ENCODE measurements at regions not wholly inside any gene's neighbourhood (a gene's known extent, or its start where the extent isn't known, plus 50 kb on each side); places are given as distances from the start of the nearest gene placed in this dataset.

DNA sequence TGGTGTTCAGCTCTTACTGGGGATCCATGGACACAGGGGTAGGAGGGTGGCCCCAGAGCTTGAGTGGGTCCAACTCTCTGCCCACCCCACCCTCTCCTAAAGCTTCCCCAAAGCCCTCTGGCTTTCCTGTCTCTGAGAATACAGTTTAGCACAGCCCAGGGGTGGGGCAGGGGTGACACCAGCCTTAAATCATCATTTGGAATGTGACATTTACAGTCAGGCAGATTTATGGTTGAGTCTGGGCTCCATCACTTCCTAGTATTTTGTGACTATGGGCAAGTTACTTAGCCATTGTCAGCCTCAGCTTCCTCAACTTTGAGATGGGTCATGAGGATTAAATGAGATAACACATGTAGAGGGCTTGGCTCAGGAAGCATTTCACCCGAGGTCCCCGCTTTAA is 193.1 kb upstream of the IRX6 start:
- H4K20me1 ChIP-seq (ENCODE audit: insufficient read depth, low read length): no peaks in the 10 kb centered on the region
- H3K4me2 ChIP-seq (ENCODE audit: low read length): no peak overlapping the region
- ChIA-PET POLR2A (no interaction called here), CTCF (ENCODE audit: unreplicated experiment) (no interaction called here)
- no peaks in the 10 kb centered on the region for H3K4me1 ChIP-seq (ENCODE audit: insufficient read depth, low read length, poor library complexity, severe bottlenecking)
- TF ChIP-seq EZH2phosphoT487 (IDR thresholded peaks at IDR 0.05; ENCODE audit: borderline replicate concordance, low read depth, low read length): no peak
- TF ChIP-seq, protein P1, sequence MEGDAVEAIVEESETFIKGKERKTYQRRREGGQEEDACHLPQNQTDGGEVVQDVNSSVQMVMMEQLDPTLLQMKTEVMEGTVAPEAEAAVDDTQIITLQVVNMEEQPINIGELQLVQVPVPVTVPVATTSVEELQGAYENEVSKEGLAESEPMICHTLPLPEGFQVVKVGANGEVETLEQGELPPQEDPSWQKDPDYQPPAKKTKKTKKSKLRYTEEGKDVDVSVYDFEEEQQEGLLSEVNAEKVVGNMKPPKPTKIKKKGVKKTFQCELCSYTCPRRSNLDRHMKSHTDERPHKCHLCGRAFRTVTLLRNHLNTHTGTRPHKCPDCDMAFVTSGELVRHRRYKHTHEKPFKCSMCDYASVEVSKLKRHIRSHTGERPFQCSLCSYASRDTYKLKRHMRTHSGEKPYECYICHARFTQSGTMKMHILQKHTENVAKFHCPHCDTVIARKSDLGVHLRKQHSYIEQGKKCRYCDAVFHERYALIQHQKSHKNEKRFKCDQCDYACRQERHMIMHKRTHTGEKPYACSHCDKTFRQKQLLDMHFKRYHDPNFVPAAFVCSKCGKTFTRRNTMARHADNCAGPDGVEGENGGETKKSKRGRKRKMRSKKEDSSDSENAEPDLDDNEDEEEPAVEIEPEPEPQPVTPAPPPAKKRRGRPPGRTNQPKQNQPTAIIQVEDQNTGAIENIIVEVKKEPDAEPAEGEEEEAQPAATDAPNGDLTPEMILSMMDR (conservative IDR thresholded peaks at IDR 0.05; ENCODE audit: low read length): no peak
- H3K79me2 ChIP-seq (ENCODE audit: insufficient read depth, low read depth, low read length): no peaks in the 10 kb centered on the region
- intact Hi-C loops (cut with micrococcal nuclease; ENCODE audit: unreplicated experiment): loop anchor here (10.0 kb wide), 1 partner anchor 64 kb away; no protein-coding TSS in a partner anchor
- H3K9me3 ChIP-seq (ENCODE audit: low read length): no peaks in the 10 kb centered on the region
- DNase-seq (ENCODE audit: low spot score): no peak
- H2AFZ ChIP-seq (ENCODE audit: low read length): no peak overlapping the region
- H3K9me2 ChIP-seq (ENCODE audit: insufficient read depth, low read length): no peaks in the 10 kb centered on the region
- no TSS peak for BruUV-seq (replicated peaks)
- H3K4me3 ChIP-seq (ENCODE audit: low read depth, low read length, poor library complexity, severe bottlenecking): no peak overlapping the region
- H3K27ac ChIP-seq (ENCODE audit: low read depth, low read length, poor library complexity, severe bottlenecking): no peak overlapping the region
- H3K36me3 ChIP-seq (ENCODE audit: insufficient read depth, low read length): no peaks in the 10 kb centered on the region

DNA sequence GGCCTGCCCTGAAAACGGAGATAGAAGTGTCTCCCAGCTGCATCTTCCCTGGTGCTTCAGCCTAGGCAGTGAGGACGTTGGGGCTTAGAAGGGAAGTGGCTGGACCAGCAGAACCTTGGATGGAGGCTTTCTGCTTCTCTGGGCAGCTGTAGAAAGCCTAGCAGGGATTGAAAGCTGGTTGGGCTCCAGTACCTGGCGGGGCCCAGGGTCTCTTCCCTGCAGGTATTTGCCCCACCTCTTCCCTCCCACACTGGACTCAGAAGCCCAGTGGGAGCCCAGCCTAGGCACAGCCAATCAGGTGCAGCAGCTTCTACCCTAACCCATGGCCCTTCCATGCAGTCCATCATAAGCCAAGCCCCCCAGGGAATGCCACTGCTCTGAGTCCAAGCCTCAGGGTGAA is 190.3 kb upstream of the IRX6 start:
- H3K36me3 ChIP-seq (ENCODE audit: insufficient read depth, low read length): no peaks in the 10 kb centered on the region
- H3K4me2 ChIP-seq (ENCODE audit: low read length): no peak overlapping the region
- BruUV-seq (replicated peaks): no TSS peak
- H2AFZ ChIP-seq (ENCODE audit: low read length): no peak overlapping the region
- CTCF ChIA-PET (ENCODE audit: unreplicated experiment): no interaction called here
- no peak overlapping the region for H3K27ac ChIP-seq (ENCODE audit: low read depth, low read length, poor library complexity, severe bottlenecking)
- no peaks in the 10 kb centered on the region for H3K79me2 ChIP-seq (ENCODE audit: insufficient read depth, low read depth, low read length)
- H3K4me3 ChIP-seq (ENCODE audit: low read depth, low read length, poor library complexity, severe bottlenecking): no peak overlapping the region
- no peaks in the 10 kb centered on the region for H3K9me2 ChIP-seq (ENCODE audit: insufficient read depth, low read length)
- intact Hi-C loops (cut with micrococcal nuclease; ENCODE audit: unreplicated experiment): loop anchor here (10.0 kb wide), 1 partner anchor 61 kb away; no protein-coding TSS in a partner anchor
- POLR2A ChIA-PET: no interaction called here
- DNase-seq (ENCODE audit: low spot score): no peak
- TF ChIP-seq EZH2phosphoT487 (IDR thresholded peaks at IDR 0.05; ENCODE audit: borderline replicate concordance, low read depth, low read length): no peak
- TF ChIP-seq, protein P1 (conservative IDR thresholded peaks at IDR 0.05; ENCODE audit: low read length): no peak
- H3K9me3 ChIP-seq (ENCODE audit: low read length): no peaks in the 10 kb centered on the region
- H3K4me1 ChIP-seq (ENCODE audit: insufficient read depth, low read length, poor library complexity, severe bottlenecking): no peaks in the 10 kb centered on the region
- H4K20me1 ChIP-seq (ENCODE audit: insufficient read depth, low read length): no peaks in the 10 kb centered on the region

DNA sequence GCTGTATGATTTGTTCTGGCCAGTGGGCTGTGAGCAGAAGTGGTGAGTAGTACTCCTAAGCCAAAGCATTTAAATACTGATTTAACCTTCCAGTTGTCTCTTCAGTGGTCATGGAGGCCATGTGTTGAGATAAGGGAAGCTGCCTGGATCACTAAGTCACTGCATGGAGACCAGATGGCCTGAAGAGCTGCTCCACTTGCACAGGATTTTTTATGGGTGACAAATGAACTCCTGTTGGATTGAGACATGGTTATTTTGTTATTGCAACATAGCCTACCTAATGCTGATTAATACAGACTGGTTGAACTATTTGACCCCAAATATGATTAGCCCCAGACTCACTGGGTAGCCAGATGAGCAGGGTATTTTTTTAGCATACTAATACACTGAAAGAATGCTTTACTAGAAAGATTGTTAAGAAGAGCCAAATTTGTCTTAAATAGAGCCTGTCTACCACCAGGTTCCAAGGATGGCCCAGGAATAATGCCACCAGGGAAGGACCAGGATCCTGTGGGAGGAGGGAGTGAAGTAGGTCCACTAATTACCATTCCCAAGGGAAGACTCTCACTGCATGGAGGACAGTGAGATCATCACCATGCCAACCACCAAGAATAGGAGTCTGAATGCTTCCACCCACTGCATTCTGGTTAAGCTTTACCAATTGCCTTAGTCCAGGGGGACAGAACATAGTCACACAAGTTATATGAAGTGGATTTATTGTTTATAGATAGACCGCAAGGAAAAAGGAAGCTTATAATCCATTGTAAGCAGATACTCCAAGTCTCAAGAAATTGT is 187.4 kb upstream of the IRX6 start:
- POLR2A ChIA-PET: interaction anchor here (1.2 kb wide), 1 partner anchor 42 kb away, joined by 5 read pairs; no protein-coding TSS in a partner anchor

More for the DNA sequence above, 187.4 kb upstream of the IRX6 start:
- no TSS peak for BruUV-seq (replicated peaks)
- Histone ChIP-seq H3K4me2 (ENCODE audit: low read length) (no peak overlapping the region), H4K20me1 (ENCODE audit: insufficient read depth, low read length) (no peaks in the 10 kb centered on the region), H2AFZ (ENCODE audit: low read length) (no peak overlapping the region), H3K9me3 (ENCODE audit: low read length) (no peaks in the 10 kb centered on the region), H3K4me3 (ENCODE audit: low read depth, low read length, poor library complexity, severe bottlenecking) (no peak overlapping the region), H3K4me1 (ENCODE audit: insufficient read depth, low read length, poor library complexity, severe bottlenecking) (no peaks in the 10 kb centered on the region), H3K27ac (ENCODE audit: low read depth, low read length, poor library complexity, severe bottlenecking) (no peak overlapping the region), H3K79me2 (ENCODE audit: insufficient read depth, low read depth, low read length) (no peaks in the 10 kb centered on the region), H3K9me2 (ENCODE audit: insufficient read depth, low read length) (no peaks in the 10 kb centered on the region), H3K36me3 (ENCODE audit: insufficient read depth, low read length) (no peaks in the 10 kb centered on the region)
- no peak for DNase-seq (ENCODE audit: low spot score)
- intact Hi-C loops (cut with micrococcal nuclease; ENCODE audit: unreplicated experiment): loop anchor here (10.0 kb wide), 1 partner anchor 58 kb away; no protein-coding TSS in a partner anchor
- CTCF ChIA-PET (ENCODE audit: unreplicated experiment): no interaction called here
- TF ChIP-seq, protein P1 (conservative IDR thresholded peaks at IDR 0.05; ENCODE audit: low read length): no peak
- no peak for TF ChIP-seq EZH2phosphoT487 (IDR thresholded peaks at IDR 0.05; ENCODE audit: borderline replicate concordance, low read depth, low read length)
